ENCODE measurements at regions not wholly inside any gene's neighbourhood (a gene's known extent, or its start where the extent isn't known, plus 50 kb on each side); places are given as distances from the start of the nearest gene placed in this dataset.
"Not testable (repeated sequence)": the region's sequence is repeated elsewhere in the genome, so short reads cannot be mapped to it uniquely, and the experiment has no call there.

- intact Hi-C loops (cut with DNase I), result no loop called here
- TF ChIP-seq POLR2AphosphoS5 (IDR thresholded peaks at IDR 0.05; ENCODE audit: insufficient read depth in 1 of 2, low read depth in 1 of 2) (no peak), POLR2A (IDR thresholded peaks at IDR 0.05) (no peak), CTCF (IDR thresholded peaks at IDR 0.05) (no peak)
- H3K27ac ChIP-seq, result no peak overlapping the region
These were observed 133.1 kb downstream of the MACIR start for GRCh38 chr5:103391659-103392058.

GRCh38 chr5:103389846-103390245, 131.3 kb downstream of the MACIR start:
- no peak for DNase-seq (ENCODE audit: extremely low spot score in 2 of 2)
- no peak overlapping the region for H3K4me3 ChIP-seq
- intact Hi-C loops (cut with DNase I), result no loop called here
- H3K4me1 ChIP-seq, result no peaks in the 10 kb centered on the region
- no peak for TF ChIP-seq CTCF (IDR thresholded peaks at IDR 0.05)
- TF ChIP-seq POLR2A (IDR thresholded peaks at IDR 0.05), result no peak
- no peak for TF ChIP-seq POLR2AphosphoS5 (IDR thresholded peaks at IDR 0.05; ENCODE audit: insufficient read depth in 1 of 2, low read depth in 1 of 2)
- H3K9me3 ChIP-seq, result no peaks in the 10 kb centered on the region
- no peaks in the 10 kb centered on the region for H3K36me3 ChIP-seq
- H3K27ac ChIP-seq, result no peak overlapping the region
- no peaks in the 10 kb centered on the region for H3K27me3 ChIP-seq

More at GRCh38 chr5:103391659-103392058, 133.1 kb downstream of the MACIR start:
- H3K4me3 ChIP-seq, result no peak overlapping the region
- no peaks in the 10 kb centered on the region for H3K36me3 ChIP-seq
- DNase-seq (ENCODE audit: extremely low spot score in 2 of 2), result no peak
- no peaks in the 10 kb centered on the region for H3K9me3 ChIP-seq
- H3K4me1 ChIP-seq, result no peaks in the 10 kb centered on the region
- H3K27me3 ChIP-seq, result no peaks in the 10 kb centered on the region

GRCh38 chr5:103389357-103389756, 130.8 kb downstream of the MACIR start:
- Histone ChIP-seq H3K4me3 (no peak overlapping the region), H3K9me3 (no peaks in the 10 kb centered on the region), H3K36me3 (no peaks in the 10 kb centered on the region), H3K4me1 (no peaks in the 10 kb centered on the region), H3K27ac (no peak overlapping the region), H3K27me3 (no peaks in the 10 kb centered on the region)
- TF ChIP-seq POLR2A (IDR thresholded peaks at IDR 0.05) (no peak), CTCF (IDR thresholded peaks at IDR 0.05) (no peak), POLR2AphosphoS5 (IDR thresholded peaks at IDR 0.05; ENCODE audit: insufficient read depth in 1 of 2, low read depth in 1 of 2) (no peak)
- intact Hi-C loops (cut with DNase I), result no loop called here
- DNase-seq (ENCODE audit: extremely low spot score in 2 of 2), result no peak

- H3K4me3 ChIP-seq, result no peak overlapping the region
- H3K27me3 ChIP-seq, result no peaks in the 10 kb centered on the region
- H3K9me3 ChIP-seq, result no peaks in the 10 kb centered on the region
- no peaks in the 10 kb centered on the region for H3K4me1 ChIP-seq
- no peak overlapping the region for H3K27ac ChIP-seq
- no peak for DNase-seq (ENCODE audit: extremely low spot score in 2 of 2)
- intact Hi-C loops (cut with DNase I), result no loop called here
- no peaks in the 10 kb centered on the region for H3K36me3 ChIP-seq
- TF ChIP-seq POLR2A (IDR thresholded peaks at IDR 0.05) (no peak), CTCF (IDR thresholded peaks at IDR 0.05) (no peak), POLR2AphosphoS5 (IDR thresholded peaks at IDR 0.05; ENCODE audit: insufficient read depth in 1 of 2, low read depth in 1 of 2) (no peak)
These were observed 127.2 kb downstream of the MACIR start for GRCh38 chr5:103385722-103386121.

GRCh38 chr5:103377638-103378037, 119.1 kb downstream of the MACIR start:
- H3K27me3 ChIP-seq; H3K9me3 ChIP-seq; DNase-seq (ENCODE audit: extremely low spot score in 2 of 2); intact Hi-C loops (cut with DNase I); H3K27ac ChIP-seq; H3K4me3 ChIP-seq; H3K4me1 ChIP-seq; H3K36me3 ChIP-seq: not testable (repeated sequence)
